Colonic mucosa (tissue), 4 donors: ENCODE measurements at regions not wholly inside any gene's neighbourhood (a gene's known extent, or its start where the extent isn't known, plus 50 kb on each side); places are given as distances from the start of the nearest gene placed in this dataset.

ENCODE experiments used
- DNase-seq: peaks from one replicate; pipeline ENCODE4 v3.0.0-alpha.2; 2020
- H3K27ac ChIP-seq: fragments of 200-600 bp; one replicate; pipeline ENCODE4 v1.8.0; 2021
- H3K27me3 ChIP-seq: fragments of 200-600 bp; one replicate; pipeline ENCODE4 v1.8.0; 2021
- H3K36me3 ChIP-seq: fragments of 200-600 bp; one replicate; pipeline ENCODE4 v1.8.0; 2021
- H3K4me1 ChIP-seq: fragments of 200-600 bp; one replicate; pipeline ENCODE4 v1.8.0; 2021; ENCODE audit warnings: mild to moderate bottlenecking
- H3K4me3 ChIP-seq: fragments of 200-600 bp; one replicate; pipeline ENCODE4 v1.8.0; 2021
- H3K9ac ChIP-seq, 2 donors: one replicate each; pipeline ENCODE4 v1.7.0; 2013; ENCODE audit warnings: control low read depth in 2 of 2, low read depth in 2 of 2, low read length in 2 of 2
- H3K9me3 ChIP-seq: fragments of 200-600 bp; one replicate; pipeline ENCODE4 v1.8.0; 2021
- intact Hi-C: fragments of 100-400 bp; cut with DNase I; formaldehyde crosslinking; loops from one replicate; pipeline ENCODE4 v1.14.1; 2022
- TF ChIP-seq, protein P1 (sequence below): fragments of 200-600 bp; IDR thresholded peaks from one replicate; pipeline ENCODE4 v1.8.0; 2022; ENCODE audit warnings: antibody characterized with exemption, mild to moderate bottlenecking
- donor health status: healthy.
- donor health status: DM: no; HTN: no; CAD: no.
- donor health status: DM: no; HTN: no; CAD: no.

GRCh38 chr14:58830121-58830520 is 192.4 kb downstream of the DACT1 start:
- Histone ChIP-seq H3K27ac (peak overlapping the region; percentile 57), H3K4me3 (no peak overlapping the region)
- TF ChIP-seq, protein P1, sequence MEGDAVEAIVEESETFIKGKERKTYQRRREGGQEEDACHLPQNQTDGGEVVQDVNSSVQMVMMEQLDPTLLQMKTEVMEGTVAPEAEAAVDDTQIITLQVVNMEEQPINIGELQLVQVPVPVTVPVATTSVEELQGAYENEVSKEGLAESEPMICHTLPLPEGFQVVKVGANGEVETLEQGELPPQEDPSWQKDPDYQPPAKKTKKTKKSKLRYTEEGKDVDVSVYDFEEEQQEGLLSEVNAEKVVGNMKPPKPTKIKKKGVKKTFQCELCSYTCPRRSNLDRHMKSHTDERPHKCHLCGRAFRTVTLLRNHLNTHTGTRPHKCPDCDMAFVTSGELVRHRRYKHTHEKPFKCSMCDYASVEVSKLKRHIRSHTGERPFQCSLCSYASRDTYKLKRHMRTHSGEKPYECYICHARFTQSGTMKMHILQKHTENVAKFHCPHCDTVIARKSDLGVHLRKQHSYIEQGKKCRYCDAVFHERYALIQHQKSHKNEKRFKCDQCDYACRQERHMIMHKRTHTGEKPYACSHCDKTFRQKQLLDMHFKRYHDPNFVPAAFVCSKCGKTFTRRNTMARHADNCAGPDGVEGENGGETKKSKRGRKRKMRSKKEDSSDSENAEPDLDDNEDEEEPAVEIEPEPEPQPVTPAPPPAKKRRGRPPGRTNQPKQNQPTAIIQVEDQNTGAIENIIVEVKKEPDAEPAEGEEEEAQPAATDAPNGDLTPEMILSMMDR = no peak

GRCh38 chr14:58832095-58832521 is 194.3 kb downstream of the DACT1 start:
- no peaks in the 10 kb centered on the region for H3K27me3 ChIP-seq
- intact Hi-C loops = no loop called here
- H3K9me3 ChIP-seq = no peaks in the 10 kb centered on the region
- H3K4me3 ChIP-seq = no peak overlapping the region
- TF ChIP-seq, protein P1 = no peak
- H3K4me1 ChIP-seq = no peaks in the 10 kb centered on the region
- H3K27ac ChIP-seq = no peak overlapping the region
- H3K36me3 ChIP-seq = no peaks in the 10 kb centered on the region
- DNase-seq = no peak
- no peak overlapping the region for H3K9ac ChIP-seq

More at GRCh38 chr14:58830121-58830520, 192.4 kb downstream of the DACT1 start:
- H3K36me3 ChIP-seq = no peaks in the 10 kb centered on the region
- no peak overlapping the region for H3K9ac ChIP-seq
- H3K27me3 ChIP-seq = no peaks in the 10 kb centered on the region
- DNase-seq = no peak
- intact Hi-C loops = no loop called here
- no peaks in the 10 kb centered on the region for H3K9me3 ChIP-seq
- H3K4me1 ChIP-seq = no peaks in the 10 kb centered on the region

DNA sequence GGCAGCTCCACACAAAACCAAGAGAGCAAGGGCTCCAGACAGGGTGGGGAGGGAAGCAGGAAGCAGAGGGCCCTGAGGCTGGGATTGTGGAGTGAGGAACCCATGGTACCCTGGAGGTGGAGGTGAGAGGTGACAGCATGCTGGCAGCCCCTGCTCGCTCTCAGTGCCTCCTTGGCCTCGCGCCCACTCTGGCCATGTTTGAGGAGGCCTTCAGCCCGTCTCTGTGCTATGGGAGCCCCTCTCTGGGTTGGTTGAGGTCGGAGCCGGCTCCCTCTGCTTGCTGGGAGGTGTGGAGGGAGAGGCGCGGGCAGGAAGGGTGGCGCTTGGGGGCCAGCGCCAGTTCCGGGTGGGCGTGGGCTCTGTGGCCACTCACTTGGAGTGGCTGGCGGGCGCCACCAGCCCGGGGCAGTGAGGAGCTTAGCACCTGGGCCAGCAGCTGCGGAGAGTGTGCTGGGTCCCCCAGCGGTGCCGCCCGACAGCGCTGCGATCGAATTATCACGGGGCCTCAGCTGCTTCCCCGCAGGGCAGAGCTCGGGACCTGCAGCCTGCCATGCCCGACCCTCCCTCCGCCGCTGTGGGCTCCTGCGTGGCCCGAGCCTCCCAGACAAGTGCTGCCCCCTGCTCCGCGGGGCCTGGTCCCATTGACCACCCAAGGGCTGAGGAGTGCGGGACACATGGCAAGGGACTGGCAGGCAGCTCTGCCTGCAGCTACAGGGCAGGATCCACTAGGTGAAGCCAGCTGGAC is 196.0 kb downstream of the DACT1 start:
- no peaks in the 10 kb centered on the region for H3K9me3 ChIP-seq
- no peak for DNase-seq
- no peaks in the 10 kb centered on the region for H3K27me3 ChIP-seq
- no peaks in the 10 kb centered on the region for H3K4me1 ChIP-seq
- no peaks in the 10 kb centered on the region for H3K36me3 ChIP-seq
- TF ChIP-seq, protein P1 = no peak
- intact Hi-C loops = no loop called here
- no peak overlapping the region for H3K4me3 ChIP-seq
- no peak overlapping the region for H3K9ac ChIP-seq
- no peak overlapping the region for H3K27ac ChIP-seq

GRCh38 chr14:58836303-58836974 is 198.7 kb downstream of the DACT1 start:
- TF ChIP-seq, protein P1 = no peak
- intact Hi-C loops = no loop called here
- no peaks in the 10 kb centered on the region for H3K4me1 ChIP-seq
- no peak overlapping the region for H3K4me3 ChIP-seq
- H3K9me3 ChIP-seq = no peaks in the 10 kb centered on the region
- H3K27me3 ChIP-seq = no peaks in the 10 kb centered on the region
- H3K9ac ChIP-seq = no peak overlapping the region
- H3K36me3 ChIP-seq = no peaks in the 10 kb centered on the region
- H3K27ac ChIP-seq = no peak overlapping the region
- no peak for DNase-seq

DNA sequence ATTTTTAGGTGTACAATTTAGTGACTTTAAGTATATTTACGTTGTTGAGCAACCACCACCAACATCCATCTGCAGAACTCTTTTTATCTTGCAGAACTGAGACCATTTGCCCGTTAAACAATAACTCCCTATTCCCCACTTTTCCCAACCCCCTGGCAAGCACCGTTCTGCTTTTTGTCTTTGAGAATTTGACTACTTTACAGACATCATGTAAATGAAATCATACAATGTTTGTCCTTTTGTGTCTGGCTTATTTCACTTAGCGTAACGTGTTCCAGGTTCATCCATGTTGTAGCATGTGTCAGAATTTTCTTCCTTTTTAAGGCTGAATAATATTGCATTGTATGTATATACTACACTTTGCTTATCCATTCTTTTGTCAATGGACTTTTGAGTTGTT is 201.5 kb downstream of the DACT1 start:
- DNase-seq = no peak
- TF ChIP-seq, protein P1 = no peak
- H3K9me3 ChIP-seq = no peaks in the 10 kb centered on the region
- H3K27ac ChIP-seq = no peak overlapping the region
- H3K4me3 ChIP-seq = no peak overlapping the region
- H3K9ac ChIP-seq = no peak overlapping the region
- no peaks in the 10 kb centered on the region for H3K36me3 ChIP-seq
- intact Hi-C loops = no loop called here
- no peaks in the 10 kb centered on the region for H3K4me1 ChIP-seq
- H3K27me3 ChIP-seq = no peaks in the 10 kb centered on the region
